ENCODE measurements at regions not wholly inside any gene's neighbourhood (a gene's known extent, or its start where the extent isn't known, plus 50 kb on each side); places are given as distances from the start of the nearest gene placed in this dataset.

- TF ChIP-seq, protein P1, sequence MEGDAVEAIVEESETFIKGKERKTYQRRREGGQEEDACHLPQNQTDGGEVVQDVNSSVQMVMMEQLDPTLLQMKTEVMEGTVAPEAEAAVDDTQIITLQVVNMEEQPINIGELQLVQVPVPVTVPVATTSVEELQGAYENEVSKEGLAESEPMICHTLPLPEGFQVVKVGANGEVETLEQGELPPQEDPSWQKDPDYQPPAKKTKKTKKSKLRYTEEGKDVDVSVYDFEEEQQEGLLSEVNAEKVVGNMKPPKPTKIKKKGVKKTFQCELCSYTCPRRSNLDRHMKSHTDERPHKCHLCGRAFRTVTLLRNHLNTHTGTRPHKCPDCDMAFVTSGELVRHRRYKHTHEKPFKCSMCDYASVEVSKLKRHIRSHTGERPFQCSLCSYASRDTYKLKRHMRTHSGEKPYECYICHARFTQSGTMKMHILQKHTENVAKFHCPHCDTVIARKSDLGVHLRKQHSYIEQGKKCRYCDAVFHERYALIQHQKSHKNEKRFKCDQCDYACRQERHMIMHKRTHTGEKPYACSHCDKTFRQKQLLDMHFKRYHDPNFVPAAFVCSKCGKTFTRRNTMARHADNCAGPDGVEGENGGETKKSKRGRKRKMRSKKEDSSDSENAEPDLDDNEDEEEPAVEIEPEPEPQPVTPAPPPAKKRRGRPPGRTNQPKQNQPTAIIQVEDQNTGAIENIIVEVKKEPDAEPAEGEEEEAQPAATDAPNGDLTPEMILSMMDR (IDR thresholded peaks at IDR 0.05): no peak
- TF ChIP-seq POLR2A (IDR thresholded peaks at IDR 0.05): no peak
Measured at GRCh38 chr14:39626589-39627576, 194.7 kb upstream of the FBXO33 start.
